ENCODE measurements at regions not wholly inside any gene's neighbourhood (a gene's known extent, or its start where the extent isn't known, plus 50 kb on each side); places are given as distances from the start of the nearest gene placed in this dataset.

DNA sequence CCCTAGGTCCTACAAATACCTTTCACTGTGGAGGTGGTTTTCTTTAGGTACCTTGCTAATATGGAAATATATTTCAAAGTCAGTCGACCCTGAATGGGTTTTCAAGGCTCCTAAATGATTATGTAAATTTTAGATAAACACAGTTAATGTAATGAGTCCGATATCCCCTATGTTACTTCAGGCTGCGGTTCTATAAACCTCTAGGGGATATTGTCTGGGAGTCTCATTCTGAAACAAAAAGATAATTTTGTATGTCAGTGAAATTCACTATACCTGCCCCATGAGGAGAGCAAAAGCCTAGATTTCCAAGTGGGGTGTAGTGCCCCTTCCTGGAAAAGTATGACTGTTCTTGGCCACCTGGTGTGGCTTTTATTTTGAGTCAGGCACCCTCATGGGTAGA lies 377.3 kb downstream of the ICE1 start:
- TF ChIP-seq CTCF (conservative IDR thresholded peaks at IDR 0.05; ENCODE audit: low read depth, low read length) (no peak), EZH2 (IDR thresholded peaks at IDR 0.05; ENCODE audit: borderline replicate concordance, low read depth, low read length, poor library complexity, severe bottlenecking) (no peak)
